H1 (cell line): ENCODE measurements at regions not wholly inside any gene's neighbourhood (a gene's known extent, or its start where the extent isn't known, plus 50 kb on each side); places are given as distances from the start of the nearest gene placed in this dataset.

ENCODE experiments used
- CTCF ChIA-PET: fragments of 300-600 bp; sonication (Branson Sonifier 250); formaldehyde crosslinking; loops from one replicate; lab custom pipeline; 2021; ENCODE audit not compliant: partially characterized antibody; lab: Charles Lee
- POLR2A ChIA-PET: fragments of 300-600 bp; sonication (Branson Sonifier 250); formaldehyde crosslinking; loops from one replicate; lab custom pipeline; 2021; ENCODE audit warnings: inconsistent platforms; ENCODE audit not compliant: partially characterized antibody; lab: Charles Lee
- DNase-seq, 2 experiments: peaks; one replicate each; pipeline versions ENCODE4 v3.0.0 to v3.0.0-alpha.2; 2010 to 2022; ENCODE audit warnings: low spot score in 2 of 2, low read depth in 1 of 2, mixed read lengths in 1 of 2
- FAIRE-seq: peaks from 2 replicates; lab custom pipeline; 2011; peaks lifted over from hg19 to GRCh38; lab: Jason Lieb, UNC
- H2AFZ ChIP-seq: 2 replicates; pipeline ENCODE4 v1.8.1; 2012; ENCODE audit warnings: low read length, inconsistent platforms
- H2AK5ac ChIP-seq: 2 replicates; pipeline ENCODE4 v1.6.1; 2013; ENCODE audit warnings: low read depth, low read length
- H2BK120ac ChIP-seq: replicated peaks from 2 replicates; pipeline ENCODE3; 2013; ENCODE audit warnings: low read depth, low read length, inconsistent platforms
- H2BK12ac ChIP-seq: 2 replicates; pipeline ENCODE4 v1.6.1; 2013; ENCODE audit warnings: low read depth, low read length
- H2BK15ac ChIP-seq: 2 replicates; pipeline ENCODE4 v1.6.1; 2013; ENCODE audit warnings: low read length
- H2BK20ac ChIP-seq: 2 replicates; pipeline ENCODE4 v1.6.1; 2013; ENCODE audit warnings: low read length
- H2BK5ac ChIP-seq: 2 replicates; pipeline ENCODE4 v1.6.1; 2013; ENCODE audit warnings: low read depth, low read length
- H3K14ac ChIP-seq: 2 replicates; pipeline ENCODE4 v1.6.1; 2013; ENCODE audit warnings: inconsistent platforms; ENCODE audit not compliant: insufficient read length
- H3K18ac ChIP-seq: 2 replicates; pipeline ENCODE4 v1.6.1; 2013; ENCODE audit warnings: low read length; ENCODE audit errors: extremely low read depth
- H3K23ac ChIP-seq: 2 replicates; pipeline ENCODE4 v1.6.1; 2013; ENCODE audit warnings: inconsistent platforms; ENCODE audit not compliant: insufficient read length
- H3K23me2 ChIP-seq: 2 replicates; pipeline ENCODE4 v1.6.1; 2013; ENCODE audit warnings: low read depth, low read length
- H3K27ac ChIP-seq: 2 replicates; pipeline ENCODE4 v1.6.1; 2011; ENCODE audit warnings: low read depth, low read length, inconsistent platforms
- H3K27me3 ChIP-seq, 4 experiments: replicated peaks in 1 of 4; 1 replicate in 1 of 4; 2 replicates in 3 of 4; pipeline versions ENCODE4 v1.6.1 to v1.8.1; 2011 to 2013; ENCODE audit warnings: low read length in 3 of 4, mild to moderate bottlenecking in 3 of 4, inconsistent platforms in 2 of 4, mixed read lengths in 2 of 4, moderate library complexity in 1 of 4; ENCODE audit not compliant: control insufficient read depth in 3 of 4, insufficient read depth in 3 of 4; ENCODE audit errors: extremely low read depth in 1 of 4
- H3K36me3 ChIP-seq, 4 experiments: 2 replicates each; pipeline versions ENCODE4 v1.6.1 to v1.8.1; 2011 to 2013; ENCODE audit warnings: mild to moderate bottlenecking in 4 of 4, low read length in 3 of 4, moderate library complexity in 2 of 4, control low read depth in 1 of 4, inconsistent platforms in 1 of 4; ENCODE audit not compliant: insufficient read depth in 4 of 4, control insufficient read depth in 2 of 4
- H3K4ac ChIP-seq: replicated peaks from 2 replicates; pipeline ENCODE3; 2013; ENCODE audit warnings: low read length, low read depth, mixed read lengths, inconsistent platforms; ENCODE audit not compliant: insufficient read length
- H3K4me1 ChIP-seq, 4 experiments: replicated peaks in 1 of 4; 1 replicate in 1 of 4; 2 replicates in 3 of 4; pipeline versions ENCODE4 v1.6.1 to v1.8.1; 2011 to 2013; ENCODE audit warnings: low read length in 3 of 4, inconsistent platforms in 2 of 4, mixed read lengths in 1 of 4; ENCODE audit not compliant: insufficient read depth in 4 of 4, control insufficient read depth in 3 of 4
- H3K4me2 ChIP-seq, 2 experiments: 2 replicates each; pipeline versions ENCODE4 v1.6.1 to v1.8.1; 2011 to 2013; ENCODE audit warnings: low read depth in 2 of 2, low read length in 2 of 2, control low read depth in 1 of 2, inconsistent platforms in 1 of 2, mild to moderate bottlenecking in 1 of 2; ENCODE audit not compliant: insufficient read depth in 1 of 2
- H3K4me3 ChIP-seq, 4 experiments: fragments of 200-600, 300-600 bp in 1 of 4; sonication (generic), shearing (Covaris generic), sonication (Bioruptor Twin) in 1 of 4; 2 replicates each; pipeline versions ENCODE4 v1.5.1 to v1.8.1; 2011 to 2016; ENCODE audit warnings: low read length in 4 of 4, low read depth in 3 of 4, control low read depth in 2 of 4, inconsistent platforms in 2 of 4, mild to moderate bottlenecking in 2 of 4, mixed read lengths in 1 of 4, moderate library complexity in 1 of 4; ENCODE audit not compliant: insufficient read depth in 2 of 4; ENCODE audit errors: extremely low read depth in 1 of 4
- H3K56ac ChIP-seq: replicated peaks from 2 replicates; pipeline ENCODE3; 2013; ENCODE audit warnings: low read depth, mild to moderate bottlenecking, mixed read lengths, low read length, inconsistent platforms; ENCODE audit not compliant: insufficient read length
- H3K79me1 ChIP-seq: 2 replicates; pipeline ENCODE4 v1.6.1; 2013; ENCODE audit warnings: low read depth, low read length, control low read depth
- H3K79me2 ChIP-seq, 2 experiments: 2 replicates each; pipeline versions ENCODE4 v1.6.1 to v1.8.1; 2012 to 2013; ENCODE audit warnings: low read length in 2 of 2, mild to moderate bottlenecking in 2 of 2, inconsistent platforms in 1 of 2; ENCODE audit not compliant: insufficient read depth in 2 of 2, control insufficient read depth in 1 of 2
- H3K9ac ChIP-seq, 4 experiments: replicated peaks in 1 of 4; 1 replicate in 1 of 4; 2 replicates in 3 of 4; pipeline versions ENCODE4 v1.6.1 to v1.8.1; 2011 to 2013; ENCODE audit warnings: low read depth in 3 of 4, low read length in 3 of 4, control low read depth in 2 of 4, mild to moderate bottlenecking in 2 of 4, moderate library complexity in 2 of 4, inconsistent platforms in 1 of 4; ENCODE audit errors: extremely low read depth in 1 of 4
- H3K9me3 ChIP-seq, 2 experiments: 2 replicates each; pipeline versions ENCODE4 v1.6.1 to v1.8.1; 2012 to 2013; ENCODE audit warnings: mild to moderate bottlenecking in 2 of 2, moderate library complexity in 2 of 2, control low read depth in 1 of 2, inconsistent platforms in 1 of 2, low read depth in 1 of 2, low read length in 1 of 2, mixed read lengths in 1 of 2; ENCODE audit not compliant: insufficient read depth in 2 of 2
- H4K20me1 ChIP-seq, 2 experiments: replicated peaks in 1 of 2; 2 replicates each; pipeline versions ENCODE3 to v1.8.1; 2011 to 2013; ENCODE audit warnings: inconsistent platforms in 2 of 2, low read length in 2 of 2, mild to moderate bottlenecking in 1 of 2; ENCODE audit not compliant: insufficient read depth in 2 of 2, control insufficient read depth in 1 of 2
- H4K5ac ChIP-seq: 2 replicates; pipeline ENCODE4 v1.6.1; 2013; ENCODE audit warnings: low read length, low read depth, mixed read lengths, inconsistent platforms; ENCODE audit not compliant: insufficient read length
- H4K8ac ChIP-seq: 2 replicates; pipeline ENCODE4 v1.8.0; 2013; ENCODE audit warnings: mild to moderate bottlenecking, moderate library complexity, low read length, inconsistent platforms; ENCODE audit not compliant: insufficient read depth; ENCODE audit errors: extremely low read depth
- H4K91ac ChIP-seq: replicated peaks from 2 replicates; pipeline ENCODE3; 2013; ENCODE audit warnings: low read length, mixed read lengths, inconsistent platforms; ENCODE audit not compliant: insufficient read length
- BRCA1 ChIP-seq: IDR thresholded peaks from 2 replicates; pipeline ENCODE4 v1.6.1; 2012; ENCODE audit warnings: low read depth, low read length, improper control_type of control experiment
- CEBPB ChIP-seq: IDR thresholded peaks from 2 replicates; pipeline ENCODE4 v1.6.1; 2012; ENCODE audit warnings: low read depth, low read length
- FOSL1 ChIP-seq: IDR thresholded peaks from 2 replicates; pipeline ENCODE4 v1.6.1; 2011; ENCODE audit warnings: mild to moderate bottlenecking, low read depth, low read length, moderate library complexity; ENCODE audit not compliant: insufficient read depth
- HDAC6 ChIP-seq: IDR thresholded peaks from one replicate; pipeline ENCODE4 v1.7.1; 2012; ENCODE audit warnings: low read depth, mild to moderate bottlenecking, inconsistent platforms, low read length, moderate library complexity
- JUND ChIP-seq: IDR thresholded peaks from 2 replicates; pipeline ENCODE4 v1.6.1; 2011; ENCODE audit warnings: mild to moderate bottlenecking, improper control_type of control experiment, low read length
- NRF1 ChIP-seq: IDR thresholded peaks from 2 replicates; pipeline ENCODE4 v1.6.1; 2011; ENCODE audit warnings: mild to moderate bottlenecking, low read depth, low read length, improper control_type of control experiment
- RBBP5 ChIP-seq: IDR thresholded peaks from 2 replicates; pipeline ENCODE4 v1.7.1; 2012; ENCODE audit warnings: low read depth, mild to moderate bottlenecking, inconsistent platforms, low read length, moderate library complexity, borderline replicate concordance
- SIRT6 ChIP-seq: IDR thresholded peaks from one replicate; pipeline ENCODE4 v1.7.1; 2012; ENCODE audit warnings: low read length, inconsistent platforms
- SIX5 ChIP-seq: IDR thresholded peaks from 2 replicates; pipeline ENCODE4 v1.6.1; 2011; ENCODE audit warnings: mild to moderate bottlenecking, low read depth, low read length
- SP1 ChIP-seq: IDR thresholded peaks from 2 replicates; pipeline ENCODE4 v1.6.1; 2011; ENCODE audit warnings: low read depth, low read length
- TEAD4 ChIP-seq: IDR thresholded peaks from 2 replicates; pipeline ENCODE4 v1.6.1; 2012; ENCODE audit warnings: low read depth, low read length, inconsistent platforms, mixed read lengths
- WGBS, 2 experiments: shearing (Covaris generic) in 1 of 2; methylation state at CpG; one replicate each; pipeline versions ENCODE4 v1.1.6 to v1.1.7; 2013 to 2015; ENCODE audit warnings: low lambda C conversion rate in 2 of 2, mixed read lengths in 2 of 2, inconsistent platforms in 1 of 2, low coverage in 1 of 2, missing lambda C conversion rate in 1 of 2; ENCODE audit not compliant: insufficient replicate concordance in 2 of 2, insufficient coverage in 1 of 2, insufficient read length in 1 of 2; ENCODE audit errors: extremely low coverage in 1 of 2, missing lambda C conversion rate in 1 of 2; 5-methylcytosine and 5-hydroxymethylcytosine counted together
- TF ChIP-seq, protein P1 (sequence below): IDR thresholded peaks from 2 replicates; pipeline ENCODE4 v1.6.1; 2012; ENCODE audit warnings: low read length, inconsistent platforms

DNA sequence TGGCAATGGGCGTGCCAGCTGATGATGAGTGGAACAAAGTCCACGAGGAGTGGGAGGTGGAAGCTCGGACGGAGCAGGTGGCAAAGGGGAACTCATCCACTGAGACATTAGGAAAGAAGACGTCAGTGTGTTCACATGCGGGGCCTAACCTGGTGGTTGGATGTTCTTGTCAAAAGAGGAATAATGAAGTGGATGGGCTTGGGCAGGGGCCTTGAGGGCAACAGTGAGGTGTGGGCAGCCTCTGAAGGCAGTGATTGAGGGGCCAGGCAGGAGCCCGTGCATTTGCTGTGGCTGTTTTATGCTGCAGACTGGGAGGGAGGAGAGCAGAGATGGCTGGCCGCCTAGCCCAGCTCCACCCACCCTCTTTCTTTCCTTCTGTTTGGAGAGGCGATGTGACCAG lies 74.5 kb downstream of the LRRC30 start:
- Histone ChIP-seq H4K8ac (no peak overlapping the region), H2AFZ (no peak overlapping the region), H3K36me3 (no peaks in the 10 kb centered on the region), H4K5ac (no peak overlapping the region), H3K4ac (no peak overlapping the region), H3K79me2 (no peaks in the 10 kb centered on the region), H2BK20ac (no peak overlapping the region), H2BK15ac (no peak overlapping the region), H2BK120ac (no peak overlapping the region), H3K79me1 (no peaks in the 10 kb centered on the region), H3K14ac (no peak overlapping the region), H3K27me3 (no peaks in the 10 kb centered on the region), H3K27ac (no peak overlapping the region), H3K23ac (no peak overlapping the region), H3K9me3 (peaks cover 0 to 5% of the 10 kb centered on the region in 2 experiments; a peak in 1 of 4 replicates), H3K23me2 (no peaks in the 10 kb centered on the region; the same call in 1 of the 2 replicates), H4K20me1 (no peaks in the 10 kb centered on the region), H3K4me1 (no peaks in the 10 kb centered on the region), H4K91ac (no peak overlapping the region), H3K18ac (no peak overlapping the region), H2AK5ac (no peak overlapping the region), H2BK12ac (no peak overlapping the region), H3K9ac (no peak overlapping the region), H2BK5ac (no peak overlapping the region), H3K56ac (no peak overlapping the region), H3K4me3 (no peak overlapping the region), H3K4me2 (no peak overlapping the region)
- no peak for TF ChIP-seq NRF1
- TF ChIP-seq SIRT6: no peak
- TF ChIP-seq BRCA1: no peak
- no peak for TF ChIP-seq TEAD4
- no peak for TF ChIP-seq HDAC6
- no peak for TF ChIP-seq FOSL1
- no peak for TF ChIP-seq SP1
- no peak for TF ChIP-seq CEBPB
- TF ChIP-seq JUND: no peak
- TF ChIP-seq SIX5: no peak
- TF ChIP-seq RBBP5: no peak
- TF ChIP-seq, protein P1, sequence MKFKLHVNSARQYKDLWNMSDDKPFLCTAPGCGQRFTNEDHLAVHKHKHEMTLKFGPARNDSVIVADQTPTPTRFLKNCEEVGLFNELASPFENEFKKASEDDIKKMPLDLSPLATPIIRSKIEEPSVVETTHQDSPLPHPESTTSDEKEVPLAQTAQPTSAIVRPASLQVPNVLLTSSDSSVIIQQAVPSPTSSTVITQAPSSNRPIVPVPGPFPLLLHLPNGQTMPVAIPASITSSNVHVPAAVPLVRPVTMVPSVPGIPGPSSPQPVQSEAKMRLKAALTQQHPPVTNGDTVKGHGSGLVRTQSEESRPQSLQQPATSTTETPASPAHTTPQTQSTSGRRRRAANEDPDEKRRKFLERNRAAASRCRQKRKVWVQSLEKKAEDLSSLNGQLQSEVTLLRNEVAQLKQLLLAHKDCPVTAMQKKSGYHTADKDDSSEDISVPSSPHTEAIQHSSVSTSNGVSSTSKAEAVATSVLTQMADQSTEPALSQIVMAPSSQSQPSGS: no peak
- ChIA-PET CTCF (interaction anchor here (1.2 kb wide), 1 partner anchor 66 kb away, joined by 3 read pairs; no protein-coding TSS in a partner anchor), POLR2A (no interaction called here)
- DNase-seq (no peak), FAIRE-seq (no peak)
- WGBS, 2 experiments: 90% methylated on average over 9 of the region's 9 CpGs; no CpG with 5 or more reads in 1 of the 2 experiments
